ENCODE measurements at regions not wholly inside any gene's neighbourhood (a gene's known extent, or its start where the extent isn't known, plus 50 kb on each side); places are given as distances from the start of the nearest gene placed in this dataset.

- no peak overlapping the region for H2BK120ac ChIP-seq (ENCODE audit: low read depth, low read length)
- in situ Hi-C loops (cut with MboI; ENCODE audit: low sequenced_read_pairs) (no loop called here), intact Hi-C loops (cut with micrococcal nuclease) (no loop called here), dilution Hi-C loops (cut with HindIII; ENCODE audit: low sequenced_read_pairs, unreplicated experiment) (no loop called here)
- no peak overlapping the region for H4K8ac ChIP-seq (ENCODE audit: low read depth in 2 of 2, low read length in 2 of 2)
- no peak for DNase-seq
- H2AFZ ChIP-seq (replicated peaks; ENCODE audit: low read length, poor library complexity), result no peak overlapping the region
- no peak overlapping the region for H3K23ac ChIP-seq (ENCODE audit: low read depth, low read length)
- H2AK5ac ChIP-seq (ENCODE audit: low read depth, low read length), result no peak overlapping the region
- no peak overlapping the region for H3K4me2 ChIP-seq (ENCODE audit: low read depth, low read length)
- no peak overlapping the region for H3K14ac ChIP-seq (replicated peaks; ENCODE audit: low read depth, low read length)
- TF ChIP-seq CTCF (conservative IDR thresholded peaks at IDR 0.05; ENCODE audit: low read depth, low read length) (no peak), RAD21 (IDR thresholded peaks at IDR 0.05; ENCODE audit: low read length) (no peak), FOS (IDR thresholded peaks at IDR 0.05; ENCODE audit: low read depth, low read length) (no peak), USF2 (IDR thresholded peaks at IDR 0.05; ENCODE audit: low read depth, low read length) (no peak), ELK1 (IDR thresholded peaks at IDR 0.05; ENCODE audit: borderline replicate concordance, low read depth, low read length) (no peak), SMC3 (IDR thresholded peaks at IDR 0.05; ENCODE audit: low read depth, low read length) (no peak), RCOR1 (IDR thresholded peaks at IDR 0.05; ENCODE audit: insufficient replicate concordance, low read length) (no peak), POLR2A (IDR thresholded peaks at IDR 0.05; ENCODE audit: low read depth, low read length) (no peak)
- H3K9me1 ChIP-seq (ENCODE audit: insufficient read depth, low read length), result no peaks in the 10 kb centered on the region
- no peak overlapping the region for H4K91ac ChIP-seq (ENCODE audit: insufficient read depth, low read depth, low read length)
- no peak overlapping the region for H2AK9ac ChIP-seq (replicated peaks; ENCODE audit: low read depth, low read length, poor library complexity)
- H3K4me3 ChIP-seq (ENCODE audit: insufficient read depth, low read depth, low read length), result no peak overlapping the region
- H3K56ac ChIP-seq (ENCODE audit: extremely low read depth, insufficient read depth, low read length), result no peak overlapping the region
- no peaks in the 10 kb centered on the region for H3K79me1 ChIP-seq (ENCODE audit: low read depth in 1 of 2, low read length in 2 of 2)
- no CpG with 5 or more reads among the region's 1 CpG for WGBS, 2 experiments (ENCODE audit: extremely low coverage in 2 of 2, insufficient read length in 1 of 2)
- H3K4me1 ChIP-seq (ENCODE audit: control insufficient read depth, insufficient read depth, low read length), result no peaks in the 10 kb centered on the region
- no peak overlapping the region for H3K27ac ChIP-seq (ENCODE audit: insufficient read depth, low read length)
- H3K9me3 ChIP-seq (ENCODE audit: control insufficient read depth, insufficient read depth, low read length), result peaks cover 2% of the 10 kb centered on the region; the same call in 1 of the 2 replicates
- H2BK5ac ChIP-seq (ENCODE audit: low read depth, low read length, poor library complexity, severe bottlenecking), result no peak overlapping the region
- no peak overlapping the region for H3K9ac ChIP-seq (ENCODE audit: low read depth, low read length)
- POLR2A ChIA-PET (ENCODE audit: unreplicated experiment), result no interaction called here
- no peak overlapping the region for H2BK15ac ChIP-seq (ENCODE audit: low read depth, low read length)
- no peak overlapping the region for H2BK20ac ChIP-seq (ENCODE audit: low read depth, low read length)
- CTCF ChIA-PET, result interaction anchor here (0.6 kb wide), 1 partner anchor 310 kb away, joined by 7 read pairs; no protein-coding TSS in a partner anchor
- no peaks in the 10 kb centered on the region for H3K36me3 ChIP-seq (ENCODE audit: control insufficient read depth, insufficient read depth, low read length)
- H3K27me3 ChIP-seq (ENCODE audit: control insufficient read depth, insufficient read depth, low read length), result peaks cover 22% of the 10 kb centered on the region
- no peak for ATAC-seq (ENCODE audit: low read depth)
- no peaks in the 10 kb centered on the region for H4K20me1 ChIP-seq (ENCODE audit: insufficient read depth, low read length)
- BruUV-seq (replicated peaks), result no TSS peak
- no peak overlapping the region for H4K5ac ChIP-seq (ENCODE audit: low read depth, low read length)
- H3K4ac ChIP-seq (ENCODE audit: low read depth, low read length), result no peak overlapping the region
- no peak overlapping the region for H3K18ac ChIP-seq (ENCODE audit: low read depth, low read length)
Observed at GRCh38 chrX:39710776-39711175, 387.0 kb downstream of the BCOR start.

Data from IMR-90 (cell line).